Neural cell (in vitro differentiated cells): ENCODE measurements at regions not wholly inside any gene's neighbourhood (a gene's known extent, or its start where the extent isn't known, plus 50 kb on each side); places are given as distances from the start of the nearest gene placed in this dataset.
A peak's percentile ranks its signal among the peaks of the same experiment; 100 is the strongest.

Experiments used
- H2AFZ ChIP-seq: fragments of 200-600, 300-800 bp; sonication (generic), shearing (Covaris generic); 2 replicates; pipeline ENCODE4 v1.6.0; 2014; ENCODE audit warnings: low read depth, mild to moderate bottlenecking, antibody characterized with exemption, low read length, moderate library complexity
- H3F3A ChIP-seq: fragments of 200-600 bp; shearing (Covaris generic); 2 replicates; pipeline ENCODE4 v1.6.1; 2016; ENCODE audit warnings: mild to moderate bottlenecking, moderate library complexity, mixed read lengths, antibody characterized with exemption, low read length; ENCODE audit not compliant: insufficient read depth, poor library complexity, severe bottlenecking
- H3K27ac ChIP-seq: fragments of 200-600, 300-800 bp; sonication (generic), shearing (Covaris generic); 2 replicates; pipeline ENCODE4 v1.5.1; 2014; ENCODE audit warnings: mild to moderate bottlenecking, low read length, moderate library complexity
- H3K27me3 ChIP-seq: fragments of 300-800, 200-600 bp; sonication (generic), shearing (Covaris generic); 2 replicates; pipeline ENCODE4 v1.6.0; 2014; ENCODE audit warnings: mild to moderate bottlenecking, low read depth, low read length, moderate library complexity; ENCODE audit not compliant: insufficient read depth
- H3K36me3 ChIP-seq: fragments of 300-800, 200-600 bp; sonication (generic), shearing (Covaris generic); 2 replicates; pipeline ENCODE4 v1.5.1; 2014; ENCODE audit warnings: mild to moderate bottlenecking, antibody characterized with exemption, low read length, moderate library complexity; ENCODE audit not compliant: insufficient read depth
- H3K4me2 ChIP-seq: fragments of 300-800, 200-600 bp; sonication (generic), shearing (Covaris generic); 2 replicates; pipeline ENCODE4 v1.6.0; 2014; ENCODE audit warnings: mild to moderate bottlenecking, low read length
- H3K4me3 ChIP-seq: fragments of 300-800, 200-600 bp; sonication (generic), shearing (Covaris generic); 2 replicates; pipeline ENCODE4 v1.5.1; 2014; ENCODE audit warnings: mild to moderate bottlenecking, low read length, moderate library complexity
- H3K79me2 ChIP-seq: fragments of 200-600 bp; shearing (Covaris generic); replicated peaks from 2 replicates; pipeline ENCODE4 v1.6.0; 2014; ENCODE audit warnings: mild to moderate bottlenecking, low read length, moderate library complexity; ENCODE audit not compliant: insufficient read depth
- H3K9ac ChIP-seq: fragments of 300-800, 200-600 bp; sonication (generic), shearing (Covaris generic); 2 replicates; pipeline ENCODE4 v1.6.1; 2016; ENCODE audit warnings: mild to moderate bottlenecking, low read length, mixed read lengths
- H3K9me2 ChIP-seq: fragments of 200-600 bp; shearing (Covaris generic); 2 replicates; pipeline ENCODE4 v1.6.1; 2016; ENCODE audit warnings: mild to moderate bottlenecking, low read length, mixed read lengths; ENCODE audit not compliant: insufficient read depth
- H3K9me3 ChIP-seq: fragments of 200-600, 300-800 bp; sonication (generic), shearing (Covaris generic); 2 replicates; pipeline ENCODE4 v1.6.1; 2016; ENCODE audit warnings: mild to moderate bottlenecking, mixed run types, low read length, moderate library complexity, mixed read lengths
- H4K20me1 ChIP-seq: fragments of 200-600 bp; shearing (Covaris generic); 2 replicates; pipeline ENCODE4 v1.6.1; 2016; ENCODE audit warnings: mild to moderate bottlenecking, mixed run types; ENCODE audit not compliant: insufficient read depth
- EP300 ChIP-seq: fragments of 450-650 bp; conservative IDR thresholded peaks from 2 replicates; pipeline ENCODE4 v1.6.1; 2014; ENCODE audit warnings: antibody characterized with exemption, mild to moderate bottlenecking, moderate library complexity; ENCODE audit not compliant: poor library complexity, severe bottlenecking
- EZH2 ChIP-seq: fragments of 200-600, 300-800 bp; shearing (Covaris generic), sonication (generic); IDR thresholded peaks from 2 replicates; pipeline ENCODE4 v1.6.1; 2014; ENCODE audit warnings: antibody characterized with exemption, low read length, borderline replicate concordance, mild to moderate bottlenecking; ENCODE audit not compliant: insufficient read depth, poor library complexity, severe bottlenecking
- MXI1 ChIP-seq: fragments of 450-650 bp; conservative IDR thresholded peaks from 2 replicates; pipeline ENCODE4 v1.6.1; 2014; ENCODE audit warnings: antibody characterized with exemption, mild to moderate bottlenecking; ENCODE audit not compliant: poor library complexity, severe bottlenecking
- POLR2AphosphoS5 ChIP-seq: IDR thresholded peaks from 2 replicates; pipeline ENCODE4 v1.6.1; 2012
- RAD21 ChIP-seq: fragments of 450-650 bp; conservative IDR thresholded peaks from 2 replicates; pipeline ENCODE4 v1.6.1; 2014; ENCODE audit warnings: antibody characterized with exemption, mild to moderate bottlenecking, moderate library complexity
- REST ChIP-seq: IDR thresholded peaks from 2 replicates; pipeline ENCODE4 v1.6.1; 2012; ENCODE audit warnings: borderline replicate concordance
- SMC3 ChIP-seq: fragments of 450-650 bp; conservative IDR thresholded peaks from 2 replicates; pipeline ENCODE4 v1.6.1; 2014; ENCODE audit warnings: antibody characterized with exemption, mild to moderate bottlenecking, moderate library complexity; ENCODE audit not compliant: poor library complexity
- TAF1 ChIP-seq: IDR thresholded peaks from 2 replicates; pipeline ENCODE4 v1.6.1; 2012; ENCODE audit warnings: low read depth
- TF ChIP-seq, protein P1 (sequence below): fragments of 450-650 bp; IDR thresholded peaks from 2 replicates; pipeline ENCODE4 v1.5.1; 2014; ENCODE audit warnings: antibody characterized with exemption, mild to moderate bottlenecking, moderate library complexity; ENCODE audit not compliant: poor library complexity, severe bottlenecking

DNA sequence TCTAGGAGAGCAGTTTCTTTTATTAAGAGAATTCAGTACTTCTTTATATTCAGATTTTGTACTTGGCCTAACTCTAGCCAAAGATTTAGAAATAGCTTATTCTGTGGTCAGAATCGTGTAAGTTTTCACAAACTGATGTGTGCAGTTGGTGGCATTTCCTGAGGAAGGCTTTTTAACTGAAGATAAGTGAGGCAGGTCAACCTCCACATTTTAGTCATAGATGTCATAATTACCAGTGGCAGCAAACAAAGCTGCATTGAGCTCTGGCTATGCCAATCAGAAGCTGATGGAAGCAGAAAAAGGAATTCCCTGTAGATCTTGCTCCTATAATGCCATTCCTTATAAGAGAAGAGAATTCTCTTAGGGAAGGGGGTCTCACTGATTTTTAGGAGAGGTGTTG, 141.3 kb upstream of the SP8 start:
- H3K9me3 ChIP-seq: no peaks in the 10 kb centered on the region
- H3K79me2 ChIP-seq: no peaks in the 10 kb centered on the region
- no peaks in the 10 kb centered on the region for H3K9me2 ChIP-seq
- H3K36me3 ChIP-seq: no peaks in the 10 kb centered on the region
- H3K27ac ChIP-seq: no peak overlapping the region
- no peak overlapping the region for H3K9ac ChIP-seq
- H3K27me3 ChIP-seq: no peaks in the 10 kb centered on the region
- no peak overlapping the region for H2AFZ ChIP-seq
- no peaks in the 10 kb centered on the region for H4K20me1 ChIP-seq
- no peak overlapping the region for H3K4me2 ChIP-seq
- peak; percentile 67 for TF ChIP-seq POLR2AphosphoS5
- peak; percentile 51 for TF ChIP-seq EP300
- TF ChIP-seq RAD21: no peak
- no peak for TF ChIP-seq EZH2
- no peak for TF ChIP-seq TAF1
- no peak for TF ChIP-seq SMC3
- TF ChIP-seq REST: peak; percentile 63
- no peak for TF ChIP-seq MXI1
- TF ChIP-seq, protein P1, sequence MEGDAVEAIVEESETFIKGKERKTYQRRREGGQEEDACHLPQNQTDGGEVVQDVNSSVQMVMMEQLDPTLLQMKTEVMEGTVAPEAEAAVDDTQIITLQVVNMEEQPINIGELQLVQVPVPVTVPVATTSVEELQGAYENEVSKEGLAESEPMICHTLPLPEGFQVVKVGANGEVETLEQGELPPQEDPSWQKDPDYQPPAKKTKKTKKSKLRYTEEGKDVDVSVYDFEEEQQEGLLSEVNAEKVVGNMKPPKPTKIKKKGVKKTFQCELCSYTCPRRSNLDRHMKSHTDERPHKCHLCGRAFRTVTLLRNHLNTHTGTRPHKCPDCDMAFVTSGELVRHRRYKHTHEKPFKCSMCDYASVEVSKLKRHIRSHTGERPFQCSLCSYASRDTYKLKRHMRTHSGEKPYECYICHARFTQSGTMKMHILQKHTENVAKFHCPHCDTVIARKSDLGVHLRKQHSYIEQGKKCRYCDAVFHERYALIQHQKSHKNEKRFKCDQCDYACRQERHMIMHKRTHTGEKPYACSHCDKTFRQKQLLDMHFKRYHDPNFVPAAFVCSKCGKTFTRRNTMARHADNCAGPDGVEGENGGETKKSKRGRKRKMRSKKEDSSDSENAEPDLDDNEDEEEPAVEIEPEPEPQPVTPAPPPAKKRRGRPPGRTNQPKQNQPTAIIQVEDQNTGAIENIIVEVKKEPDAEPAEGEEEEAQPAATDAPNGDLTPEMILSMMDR: no peak
- H3K4me3 ChIP-seq: no peak overlapping the region
- H3F3A ChIP-seq: peaks cover 7% of the 10 kb centered on the region

GRCh38 chr7:20929199-20929598, 142.5 kb upstream of the SP8 start:
- Histone ChIP-seq H3K27ac (no peak overlapping the region), H3K9me2 (no peaks in the 10 kb centered on the region), H2AFZ (no peak overlapping the region), H3K4me3 (no peak overlapping the region), H3K9me3 (no peaks in the 10 kb centered on the region), H3K27me3 (no peaks in the 10 kb centered on the region), H3K9ac (no peak overlapping the region), H3K36me3 (no peaks in the 10 kb centered on the region), H4K20me1 (no peaks in the 10 kb centered on the region), H3K4me2 (no peak overlapping the region), H3F3A (peaks cover 7% of the 10 kb centered on the region), H3K79me2 (no peaks in the 10 kb centered on the region)
- TF ChIP-seq, protein P1: no peak
- no peak for TF ChIP-seq POLR2AphosphoS5
- TF ChIP-seq EZH2: no peak
- no peak for TF ChIP-seq REST
- TF ChIP-seq SMC3: no peak
- TF ChIP-seq TAF1: no peak
- TF ChIP-seq RAD21: no peak
- TF ChIP-seq EP300: no peak
- TF ChIP-seq MXI1: no peak
